DOHH2 (cell line): ENCODE measurements at regions not wholly inside any gene's neighbourhood (a gene's known extent, or its start where the extent isn't known, plus 50 kb on each side); places are given as distances from the start of the nearest gene placed in this dataset.

Experiments used
- CTCF ChIP-seq: fragments of 200-600 bp; sonication (generic); IDR thresholded peaks from one replicate; pipeline ENCODE4 v1.5.1; 2014; ENCODE audit warnings: antibody characterized with exemption, mild to moderate bottlenecking, low read depth, low read length; ENCODE audit not compliant: poor library complexity, severe bottlenecking
- EZH2phosphoT487 ChIP-seq: fragments of 200-600 bp; sonication (generic); IDR thresholded peaks from 2 replicates; pipeline ENCODE4 v1.6.1; 2017; ENCODE audit warnings: borderline replicate concordance, mild to moderate bottlenecking, antibody characterized with exemption, low read length, moderate library complexity, mixed read lengths

GRCh38 chr2:123512547-123512946, 512.5 kb upstream of the CNTNAP5 start:
- TF ChIP-seq CTCF = no peak
- no peak for TF ChIP-seq EZH2phosphoT487
